ENCODE measurements at regions not wholly inside any gene's neighbourhood (a gene's known extent, or its start where the extent isn't known, plus 50 kb on each side); places are given as distances from the start of the nearest gene placed in this dataset.

GRCh38 chr6:23306251-23306950 lies 737.0 kb downstream of the HDGFL1 start:
- WGBS (ENCODE audit: extremely low coverage, insufficient read length, low lambda C conversion rate) = no CpG with 5 or more reads among the region's 2 CpGs
- Mint-ChIP-seq H3K27ac (no peak overlapping the region), H3K27me3 (ENCODE audit: low read depth) (no peaks in the 10 kb centered on the region; the same call in 1 of the 2 replicates), H3K4me3 (no peak overlapping the region), H3K9me3 (peaks cover 0 to 1% of the 10 kb centered on the region in 2 experiments; a peak in 1 of 5 replicates), H3K4me1 (no peaks in the 10 kb centered on the region), H3K36me3 (ENCODE audit: insufficient read depth in 1 of 3, low read depth in 3 of 3) (no peaks in the 10 kb centered on the region)
- H2BK20ac ChIP-seq (ENCODE audit: low read depth, low read length, poor library complexity, severe bottlenecking) = no peak overlapping the region
- no peak for TF ChIP-seq CTCF (conservative IDR thresholded peaks at IDR 0.05)
- H2BK120ac ChIP-seq (ENCODE audit: low read depth, low read length, poor library complexity, severe bottlenecking) = no peak overlapping the region
- no peak overlapping the region for H4K8ac ChIP-seq (replicated peaks; ENCODE audit: insufficient read length, low read depth, low read length)
- no peak overlapping the region for H3K4ac ChIP-seq (ENCODE audit: low read depth, low read length)
- H2AFZ ChIP-seq (ENCODE audit: low read length) = no peak overlapping the region
- H3K23me2 ChIP-seq (ENCODE audit: insufficient read length, low read depth, low read length, poor library complexity, severe bottlenecking) = no peaks in the 10 kb centered on the region
- H2BK5ac ChIP-seq (ENCODE audit: insufficient read length, low read length) = no peak overlapping the region
- no peaks in the 10 kb centered on the region for H4K20me1 ChIP-seq (ENCODE audit: control insufficient read depth, insufficient read depth, insufficient read length)
- H3K27me3 ChIP-seq (ENCODE audit: insufficient read depth, low read length) = no peaks in the 10 kb centered on the region
- H3K56ac ChIP-seq (ENCODE audit: insufficient read length, low read depth, low read length) = no peak overlapping the region
- H2AK5ac ChIP-seq (ENCODE audit: insufficient read length, low read length) = no peak overlapping the region
- H3K27ac ChIP-seq (ENCODE audit: insufficient read length, low read depth, low read length) = no peak overlapping the region
- no peak overlapping the region for H3K18ac ChIP-seq (ENCODE audit: insufficient read length, low read depth, low read length)
- no peak overlapping the region for H3K23ac ChIP-seq (ENCODE audit: insufficient read length, low read depth, low read length)
- no peaks in the 10 kb centered on the region for H3K79me2 ChIP-seq (ENCODE audit: insufficient read depth, low read length)
- no peak overlapping the region for H2BK12ac ChIP-seq (ENCODE audit: insufficient read length, low read depth, low read length)
- no peak overlapping the region for H4K91ac ChIP-seq (ENCODE audit: insufficient read length, low read depth, low read length)
- H4K5ac ChIP-seq (ENCODE audit: insufficient read length, low read depth, low read length) = no peak overlapping the region
- no peak for DNase-seq
- H3K4me2 ChIP-seq (ENCODE audit: insufficient read depth, insufficient read length, low read length) = no peak overlapping the region
- no peak overlapping the region for H3T11ph ChIP-seq (ENCODE audit: low read length)
- no peaks in the 10 kb centered on the region for H3K9me3 ChIP-seq (ENCODE audit: control insufficient read depth, low read depth, low read length)
- no peak overlapping the region for H2BK15ac ChIP-seq (ENCODE audit: low read depth, low read length)
- no peak overlapping the region for H3K14ac ChIP-seq (ENCODE audit: insufficient read depth, low read length)
- no peaks in the 10 kb centered on the region for H3K79me1 ChIP-seq (ENCODE audit: insufficient read depth, low read depth, low read length, poor library complexity, severe bottlenecking)
- H3K9ac ChIP-seq (ENCODE audit: extremely low read depth, insufficient read length, low read length) = no peak overlapping the region
- H3K4me1 ChIP-seq (ENCODE audit: insufficient read depth, low read length) = no peaks in the 10 kb centered on the region
